RKO (cell line): ENCODE measurements at regions not wholly inside any gene's neighbourhood (a gene's known extent, or its start where the extent isn't known, plus 50 kb on each side); places are given as distances from the start of the nearest gene placed in this dataset.
"Not testable (repeated sequence)": the region's sequence is repeated elsewhere in the genome, so short reads cannot be mapped to it uniquely, and the experiment has no call there.

Experiments
- DNase-seq: peaks from one replicate; pipeline ENCODE4 v3.0.0-alpha.2; 2016; ENCODE audit warnings: low spot score

DNA sequence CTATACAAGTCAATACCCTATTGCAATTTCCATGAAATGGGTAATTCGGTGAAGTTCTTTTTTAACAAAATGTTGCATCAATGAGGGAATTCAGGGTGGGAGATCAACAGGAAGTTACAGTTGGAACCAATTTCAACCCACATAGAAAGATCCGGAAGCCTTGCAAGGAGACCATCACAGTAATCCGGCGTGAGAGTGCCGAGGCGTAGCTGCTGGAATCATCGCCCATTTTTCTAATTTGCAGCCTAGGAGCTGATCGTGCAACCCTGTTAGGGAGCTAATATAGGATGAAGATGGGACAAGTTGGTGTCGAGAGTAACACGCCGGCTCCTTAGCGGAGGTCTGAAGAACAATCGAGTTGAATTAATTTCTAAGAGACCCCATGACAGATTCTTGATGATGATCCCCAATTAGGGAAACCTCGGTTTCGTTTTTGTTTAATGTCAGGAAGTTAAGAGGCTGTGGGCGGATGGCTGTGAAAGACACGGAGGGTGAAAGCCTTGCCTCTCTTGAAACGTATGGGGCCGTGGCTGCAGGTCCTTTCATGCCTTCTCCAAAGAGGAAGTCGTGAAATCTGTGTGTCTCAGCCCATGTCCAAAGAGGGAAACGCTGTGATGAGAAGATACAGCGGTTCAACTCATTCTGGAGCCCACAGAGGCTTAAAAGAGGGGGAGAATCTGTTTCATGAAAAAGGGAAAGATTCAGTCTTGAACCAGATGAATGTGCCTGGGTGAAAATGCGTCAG is 51.2 kb upstream of the CARD11 start:
- DNase-seq: no peak

DNA sequence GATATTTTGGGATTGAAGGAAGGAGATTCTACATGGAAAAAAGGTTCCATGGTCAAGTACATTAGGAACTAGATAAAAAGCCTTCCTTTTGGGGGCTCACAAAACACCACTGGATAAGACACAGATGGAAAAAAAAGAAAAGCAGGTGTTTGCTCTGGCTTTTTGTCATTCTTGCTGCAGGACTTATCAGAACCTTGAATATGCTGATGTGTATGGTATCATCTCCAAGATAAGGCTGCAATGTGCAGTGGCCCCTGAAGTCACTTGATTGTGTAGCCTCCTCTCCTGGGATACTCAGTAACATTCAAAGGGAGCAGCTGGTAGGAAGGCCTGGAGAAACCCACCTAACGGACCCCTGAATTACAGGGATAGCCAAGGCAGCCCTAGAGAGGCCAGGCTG is 54.1 kb upstream of the CARD11 start:
- no peak for DNase-seq

DNA sequence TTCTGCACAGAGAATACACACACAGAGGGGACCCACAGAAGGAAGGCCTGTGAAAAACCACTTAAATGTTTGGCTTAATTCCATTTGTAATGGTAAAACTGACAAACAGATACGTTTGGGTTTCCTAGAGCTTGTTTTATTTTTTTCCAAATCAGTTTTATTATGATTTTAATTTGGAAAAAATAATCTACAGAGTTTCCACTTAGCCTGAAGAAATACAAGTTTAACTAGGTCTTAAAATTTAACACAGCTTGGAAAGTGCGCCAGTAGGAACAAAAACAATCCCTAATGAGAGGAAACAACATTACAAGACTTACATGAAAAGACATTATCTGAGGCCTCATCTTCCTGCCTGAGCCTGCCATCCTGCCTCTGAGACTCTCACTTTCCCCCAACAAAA is 58.5 kb upstream of the CARD11 start:
- no peak for DNase-seq

DNA sequence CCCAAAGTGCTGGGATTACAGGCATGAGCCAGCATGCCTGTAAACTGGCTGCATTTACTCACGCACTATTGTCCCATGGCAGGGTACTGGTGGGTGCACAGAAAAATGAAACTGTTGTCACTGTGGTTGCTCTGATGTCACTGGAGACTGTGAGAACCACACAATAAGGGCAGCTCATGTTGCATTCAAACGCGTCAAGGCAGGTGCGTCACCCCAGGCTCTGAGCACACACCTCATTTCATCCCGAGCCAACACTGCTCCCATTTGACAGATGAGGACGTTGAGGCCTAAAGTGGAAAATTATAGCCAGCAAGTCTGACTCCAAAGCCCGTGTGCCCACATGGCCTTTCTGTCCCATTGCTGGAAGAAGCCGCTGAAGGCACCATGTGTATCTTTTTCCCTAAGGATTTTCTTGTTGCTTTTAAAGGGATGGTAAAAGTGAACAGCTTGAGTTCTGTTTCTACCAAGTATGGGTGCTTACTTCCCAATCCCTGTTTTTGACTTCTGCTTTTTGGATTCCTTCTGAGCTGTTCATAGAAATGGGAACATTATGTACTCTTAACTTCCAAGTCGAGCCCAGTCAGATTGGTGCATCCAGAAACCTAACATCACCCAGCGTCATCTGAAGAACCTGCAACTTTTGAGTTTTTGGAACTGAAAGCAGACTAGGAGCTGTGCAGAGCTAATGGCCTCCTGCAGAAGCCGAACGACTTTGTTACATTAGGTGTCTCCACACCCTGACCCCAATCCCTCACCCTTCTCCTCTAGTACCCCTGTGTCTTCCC is 60.1 kb upstream of the CARD11 start:
- no peak for DNase-seq

DNA sequence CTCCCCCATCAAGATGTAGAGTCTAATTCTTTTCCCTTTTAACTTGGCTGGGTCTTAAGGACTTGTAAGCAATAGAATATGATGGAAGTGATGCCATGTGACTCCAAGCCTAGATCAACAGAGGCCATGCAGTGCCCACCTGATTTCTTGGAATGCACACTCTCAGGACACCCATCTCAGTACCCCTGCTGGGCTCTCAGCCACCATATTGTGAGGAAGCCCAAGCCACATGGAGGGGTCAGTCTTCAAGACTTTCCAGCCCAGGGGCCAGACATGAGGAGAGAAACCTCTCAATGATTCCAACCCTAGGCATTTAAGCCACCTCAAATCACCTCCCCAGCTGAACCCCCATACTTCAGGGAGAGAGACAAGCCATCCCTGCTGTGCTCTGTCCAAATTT is 62.2 kb upstream of the CARD11 start:
- no peak for DNase-seq

DNA sequence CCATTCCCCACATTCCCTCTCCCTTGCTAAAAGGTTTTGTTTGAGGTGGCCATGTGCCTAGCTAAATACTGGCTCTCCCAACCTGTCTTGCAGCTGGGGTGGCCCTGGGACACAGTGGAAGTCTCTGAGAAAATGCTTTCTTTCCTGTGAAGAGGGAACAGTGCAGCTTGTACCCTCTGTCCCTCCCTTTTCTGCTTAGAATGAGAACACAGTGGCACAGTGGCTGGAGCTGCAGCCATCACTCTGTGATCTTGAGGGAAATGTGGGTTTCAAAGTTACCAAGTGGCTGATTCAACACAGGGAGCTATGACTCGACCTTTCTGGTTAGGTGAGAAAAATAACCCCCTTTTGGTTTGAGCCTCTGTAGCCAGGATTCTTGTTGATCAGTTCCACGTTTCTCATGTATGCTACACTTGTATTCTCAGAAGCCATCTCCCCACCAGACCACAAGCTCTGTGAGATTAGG is 62.7 kb upstream of the CARD11 start:
- no peak for DNase-seq

DNA sequence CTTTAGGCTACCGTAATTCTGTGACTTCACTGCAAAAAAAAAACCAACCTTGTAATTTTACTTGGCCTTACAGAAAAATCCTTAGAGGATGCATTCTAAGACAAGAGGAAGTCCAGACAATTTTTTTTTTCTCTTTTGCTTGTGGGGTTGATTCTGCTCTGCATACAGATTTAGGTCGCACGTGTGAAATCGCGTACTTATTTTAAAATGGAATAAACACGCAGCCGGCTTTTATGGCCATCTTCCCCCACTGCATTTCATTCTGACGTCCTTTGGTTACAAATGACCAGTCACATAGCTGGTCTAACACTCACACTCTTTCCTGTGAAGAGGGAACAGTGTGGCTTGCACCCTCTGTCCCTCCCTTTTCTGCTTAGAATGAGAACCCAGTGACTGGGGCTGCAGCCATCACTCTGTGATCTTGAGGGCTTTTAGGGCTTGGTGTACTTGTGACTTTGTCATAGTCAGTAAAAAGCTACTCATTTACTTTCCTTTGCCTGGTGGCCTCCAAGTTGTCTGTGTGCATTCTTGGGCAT is 63.6 kb upstream of the CARD11 start:
- DNase-seq: no peak

DNA sequence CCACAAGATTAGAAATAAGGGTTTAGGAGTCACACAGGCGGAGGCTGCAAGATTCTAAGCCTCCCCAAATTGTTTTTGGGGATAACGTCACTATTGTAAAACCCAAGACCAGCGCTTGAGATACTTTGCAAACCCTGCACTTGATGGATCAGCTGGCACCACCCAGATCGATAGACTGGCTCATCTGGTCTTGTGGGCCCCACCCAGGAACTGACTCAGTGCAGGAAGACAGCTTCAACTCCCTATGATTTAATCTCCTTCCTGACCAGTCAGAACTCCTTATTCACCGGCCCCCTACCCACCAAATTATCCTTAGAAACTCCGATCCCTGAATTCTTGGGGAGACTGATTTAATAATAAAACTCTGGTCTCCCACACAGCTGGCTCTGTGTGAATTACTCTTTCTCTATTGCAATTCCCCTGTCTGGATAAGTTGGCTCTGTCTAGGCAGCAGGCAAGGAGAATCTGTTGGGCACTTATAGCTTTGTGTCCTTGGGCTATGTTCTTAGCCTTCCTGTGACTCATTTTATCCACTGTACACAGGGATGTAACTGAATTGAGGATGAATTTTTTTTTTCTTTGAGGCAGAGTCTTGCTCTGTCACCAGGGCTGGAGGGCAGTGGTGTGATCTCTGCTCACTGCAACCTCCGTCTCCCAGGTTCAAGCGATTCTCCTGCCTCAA is 64.4 kb upstream of the CARD11 start:
- no peak for DNase-seq

DNA sequence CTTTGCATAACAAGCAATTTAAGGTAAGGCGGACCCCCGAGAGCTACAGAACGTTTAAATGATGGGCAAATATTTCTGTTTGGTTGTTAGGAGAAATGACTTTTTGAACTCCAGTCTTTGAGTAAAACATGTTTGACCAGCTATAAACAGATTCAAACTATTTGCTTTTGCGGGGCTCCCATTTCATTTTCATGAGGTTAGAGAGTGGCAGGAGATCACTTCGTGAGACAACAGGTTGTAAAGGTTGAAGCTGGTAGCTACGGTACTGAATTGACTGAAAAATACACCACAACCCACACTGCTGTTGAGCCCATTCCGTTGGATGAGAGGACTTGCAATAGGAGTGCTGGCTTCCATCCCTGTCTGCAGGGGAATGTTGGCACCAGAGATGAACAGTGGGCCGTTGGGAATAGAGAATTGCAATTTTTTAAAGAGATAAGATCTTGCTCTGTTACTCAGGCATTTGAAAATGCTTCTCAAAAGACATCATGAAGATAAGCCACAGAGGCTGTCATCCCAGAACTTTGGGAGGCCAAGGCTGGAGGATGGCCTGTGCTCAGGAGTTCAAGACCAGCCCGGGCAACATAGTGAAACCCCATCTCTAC is 65.7 kb upstream of the CARD11 start:
- DNase-seq: no peak

DNA sequence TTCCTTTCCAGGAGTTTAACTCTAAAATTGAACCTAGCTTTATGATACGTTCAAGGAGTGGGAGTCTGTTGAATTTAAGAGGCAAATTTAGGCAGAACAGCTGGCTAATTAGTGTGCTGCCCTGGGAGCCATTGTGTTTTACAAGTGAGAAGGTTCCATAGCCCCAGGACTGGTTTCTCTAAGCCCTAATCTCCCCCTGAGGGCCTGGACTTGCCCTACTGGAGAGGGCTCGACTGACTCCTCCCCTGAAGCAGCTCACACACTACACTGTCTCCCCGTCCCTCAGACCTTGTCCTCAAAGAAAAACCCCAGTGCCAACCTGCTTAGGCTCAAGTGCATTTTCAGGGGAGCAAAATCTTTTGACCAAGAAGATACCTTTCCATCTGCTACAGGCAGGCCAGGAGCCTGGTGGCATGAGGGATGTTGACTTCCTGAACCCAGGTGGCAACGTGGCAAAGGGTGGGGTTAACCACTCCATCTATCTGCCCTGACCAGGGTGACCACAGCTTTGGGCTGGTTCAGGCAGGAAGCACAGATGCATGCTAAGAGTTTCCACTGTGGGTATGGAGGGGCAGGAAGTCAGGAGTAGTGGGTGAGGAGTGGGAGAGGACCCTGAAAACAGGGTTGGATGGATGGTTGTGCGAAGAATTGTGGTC is 68.9 kb upstream of the CARD11 start:
- DNase-seq: no peak

DNA sequence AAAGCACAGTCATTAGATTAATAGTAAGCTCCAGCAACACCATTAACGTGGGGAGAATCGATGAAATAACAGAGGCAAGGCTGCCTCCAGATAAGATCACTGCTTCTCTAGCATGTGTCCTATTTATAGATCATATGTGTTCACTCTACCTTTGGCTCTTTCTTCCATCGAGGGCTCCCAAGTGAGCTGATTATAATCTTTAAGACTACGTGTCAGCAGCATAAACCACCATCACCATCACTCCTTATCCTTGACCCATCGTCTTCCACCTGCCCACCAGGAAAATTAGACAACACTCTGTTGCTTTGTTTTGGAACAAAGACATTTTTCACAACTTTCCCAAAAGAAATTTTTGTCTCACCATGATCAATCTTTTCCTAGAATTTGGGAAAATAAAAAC is 71.2 kb upstream of the CARD11 start:
- DNase-seq: no peak

DNA sequence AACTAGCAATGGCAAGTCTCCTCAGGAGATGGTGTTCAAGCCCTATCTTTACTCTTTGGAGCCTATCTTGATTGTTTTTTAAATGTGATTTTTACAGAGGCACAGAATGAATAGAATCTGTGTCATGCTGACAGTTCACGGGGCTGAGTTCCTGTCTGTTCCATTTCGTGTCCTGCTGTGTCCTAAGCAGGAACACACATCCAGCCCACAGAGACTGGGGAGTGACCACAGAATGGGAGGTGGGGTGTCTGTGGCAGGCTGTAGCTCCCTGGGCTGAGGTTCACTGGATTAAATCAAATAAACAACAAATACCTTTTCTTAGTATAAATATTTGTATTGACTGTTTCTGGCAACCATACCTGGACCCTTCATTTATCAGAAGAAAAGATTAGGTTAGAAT is 73.4 kb upstream of the CARD11 start:
- no peak for DNase-seq

DNA sequence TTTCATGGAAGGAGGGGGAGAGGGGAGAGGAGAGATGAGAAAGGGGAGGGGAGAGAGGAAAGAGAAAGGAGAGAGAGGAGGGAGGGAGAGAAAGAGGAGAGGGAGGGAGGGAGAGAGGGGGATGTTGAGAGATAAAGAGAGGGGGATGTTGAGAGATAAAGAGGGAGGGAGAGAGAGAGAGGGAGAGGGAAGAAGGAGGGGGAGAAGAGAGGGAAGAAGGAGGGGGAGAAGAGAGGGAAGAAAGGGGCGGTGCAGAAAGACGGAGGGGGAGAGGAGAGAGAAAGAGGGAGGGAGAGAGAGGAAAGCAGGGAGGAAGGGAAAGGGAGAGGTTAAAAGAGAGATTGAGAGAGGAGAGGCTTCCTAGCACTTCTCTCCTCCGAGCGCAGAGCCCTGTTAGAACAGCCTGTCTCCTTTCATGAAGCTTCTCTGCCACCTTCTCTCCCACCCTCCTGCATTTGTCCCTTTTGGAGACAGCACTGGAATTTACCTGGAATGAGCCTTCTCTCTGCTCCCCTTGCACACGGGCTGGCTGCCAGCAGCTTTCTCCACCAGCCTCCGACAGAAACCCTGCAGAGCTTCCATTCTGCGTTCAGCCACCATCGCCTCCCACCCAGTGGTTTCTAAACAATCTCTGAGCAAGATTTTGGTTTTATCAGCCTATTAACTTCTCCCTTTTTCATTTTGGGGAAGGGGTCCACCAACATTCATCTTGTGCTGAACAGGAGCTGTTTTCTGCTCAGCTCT is 74.0 kb upstream of the CARD11 start:
- no peak for DNase-seq

DNA sequence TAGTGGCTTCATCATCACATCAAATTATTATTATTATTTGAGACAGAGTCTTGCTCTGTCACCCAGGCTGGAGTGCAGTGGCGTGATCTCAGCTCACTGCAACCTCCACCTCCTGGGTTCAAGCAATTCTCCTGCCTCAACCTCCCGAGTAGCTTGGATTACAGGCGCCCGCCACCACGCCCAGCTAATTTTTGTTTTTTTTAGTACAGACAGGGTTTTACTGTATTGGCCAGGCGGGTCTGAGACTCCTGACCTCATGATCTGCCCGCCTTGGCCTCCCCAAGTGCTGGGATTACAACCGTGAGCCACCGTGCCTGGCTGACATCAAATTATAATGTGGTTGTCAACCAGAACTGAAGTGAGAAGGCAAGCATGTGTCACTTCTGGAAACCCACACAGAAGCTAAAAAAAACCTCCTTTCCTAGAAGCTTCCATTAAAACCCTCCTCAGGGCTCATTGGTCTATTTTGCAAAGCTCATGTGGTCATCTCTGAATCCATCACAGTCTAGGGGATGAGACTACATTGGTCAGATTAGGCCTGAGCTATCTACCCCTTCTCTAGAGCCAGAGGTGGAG is 75.8 kb upstream of the CARD11 start:
- DNase-seq: not testable (repeated sequence)

DNA sequence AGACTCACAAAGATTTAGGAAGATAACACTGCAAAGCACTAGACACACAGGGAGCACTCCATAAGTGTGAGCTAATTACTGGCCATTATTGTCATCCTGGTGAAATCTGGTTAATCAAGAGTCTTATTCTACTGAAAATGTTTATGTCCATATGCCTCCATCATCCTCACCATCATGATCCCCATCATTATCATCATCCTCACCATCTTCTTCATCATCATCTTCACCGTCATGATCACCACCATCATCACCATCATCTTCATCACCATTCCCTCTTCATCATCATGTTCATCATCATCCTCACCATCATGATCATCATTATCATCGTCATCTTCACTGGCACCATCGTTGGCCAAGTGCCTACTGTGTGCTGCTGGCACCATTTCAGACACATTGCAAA is 76.3 kb upstream of the CARD11 start:
- DNase-seq: no peak

DNA sequence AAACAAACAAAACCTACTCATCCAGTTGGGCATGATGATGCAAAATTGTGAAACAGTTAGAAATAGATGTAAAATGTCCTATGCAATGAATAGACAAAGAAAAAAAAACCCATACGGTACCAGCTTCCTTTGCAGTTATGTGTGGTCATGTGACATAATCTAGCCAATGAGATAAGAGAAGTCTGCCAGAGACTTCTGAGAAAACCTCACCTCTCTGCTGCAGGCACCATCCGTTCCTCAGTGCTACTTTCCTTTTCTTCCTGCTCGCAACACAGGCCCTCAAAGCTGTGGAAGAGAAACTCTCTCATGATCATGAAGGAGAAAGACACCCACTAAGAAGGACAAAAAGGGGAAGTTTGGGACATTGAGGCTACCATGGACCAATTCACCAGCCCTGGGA is 76.8 kb upstream of the CARD11 start:
- no peak for DNase-seq

DNA sequence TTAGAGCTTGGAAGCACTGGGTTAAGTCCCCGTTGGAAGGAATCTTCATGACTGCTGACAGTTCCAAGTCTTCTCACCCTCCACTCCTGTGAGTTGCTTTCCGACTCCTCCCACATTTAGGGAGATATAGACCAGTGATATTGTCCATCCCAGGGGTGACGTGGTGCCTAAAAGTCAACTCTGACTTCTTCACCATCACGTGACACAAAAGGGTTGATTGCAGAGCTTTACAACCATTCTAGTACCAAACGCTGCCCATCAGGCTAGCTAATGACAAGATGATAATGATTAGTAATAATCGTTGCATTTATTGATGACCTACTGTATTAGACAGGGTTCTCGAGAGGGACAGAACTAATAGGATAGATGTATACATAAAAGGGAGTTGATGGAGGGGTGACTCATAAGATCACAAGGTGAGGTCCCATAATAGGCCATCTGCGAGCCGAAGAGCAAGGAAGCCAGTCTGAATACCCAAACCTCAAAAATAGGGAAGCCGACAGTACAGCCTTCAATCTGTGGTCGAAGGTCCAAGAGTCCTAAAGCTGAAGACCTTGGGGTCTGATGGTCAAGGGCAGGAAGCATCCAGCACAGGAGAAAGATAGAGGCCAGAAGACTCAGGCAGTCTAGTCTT is 85.3 kb upstream of the CARD11 start:
- no peak for DNase-seq

DNA sequence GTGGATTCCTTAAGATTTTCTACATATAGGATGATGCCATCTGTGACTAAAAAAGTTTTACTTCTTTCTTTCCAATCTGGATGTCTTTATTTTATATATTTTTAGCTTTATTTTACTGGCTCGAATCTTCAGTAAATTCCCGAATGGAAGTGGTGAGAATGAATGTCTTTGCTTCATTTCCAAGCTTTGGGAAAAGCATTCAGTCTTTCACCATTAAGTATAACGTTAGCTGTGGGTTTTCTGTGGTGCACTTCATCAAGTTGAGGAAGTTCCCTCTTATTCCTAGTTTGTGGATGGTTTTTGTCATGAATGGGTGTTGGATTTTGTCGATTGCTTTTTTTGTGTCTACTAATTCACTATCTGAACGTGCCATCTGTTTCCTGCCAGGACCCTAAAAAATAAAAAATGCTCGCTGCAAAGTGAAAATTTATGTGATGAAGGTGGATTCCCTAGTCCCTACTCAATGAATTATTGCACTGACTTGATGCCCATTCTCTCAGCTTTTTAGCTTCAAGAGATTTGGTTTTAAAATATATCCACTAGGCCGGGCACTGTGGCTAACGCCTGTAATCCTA is 90.2 kb upstream of the CARD11 start:
- no peak for DNase-seq

DNA sequence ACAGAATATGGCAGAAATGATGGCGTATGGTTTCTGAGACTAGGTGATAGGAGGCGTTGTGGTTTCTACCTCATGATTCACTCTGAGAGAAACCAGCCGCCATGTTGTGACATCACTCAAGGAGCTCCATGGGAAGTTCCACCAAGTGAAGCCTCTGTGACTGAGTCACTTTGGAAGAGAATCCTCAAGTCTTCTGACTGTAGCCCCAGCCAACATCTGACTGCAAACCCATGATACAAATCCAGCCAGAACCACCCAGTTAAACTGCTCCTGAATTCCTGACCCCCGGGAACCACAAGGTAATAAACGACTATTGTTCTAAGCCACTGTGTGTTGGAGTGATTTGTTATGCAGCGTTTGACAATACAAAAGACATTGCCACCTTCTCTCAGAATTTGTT is 91.1 kb upstream of the CARD11 start:
- DNase-seq: no peak

DNA sequence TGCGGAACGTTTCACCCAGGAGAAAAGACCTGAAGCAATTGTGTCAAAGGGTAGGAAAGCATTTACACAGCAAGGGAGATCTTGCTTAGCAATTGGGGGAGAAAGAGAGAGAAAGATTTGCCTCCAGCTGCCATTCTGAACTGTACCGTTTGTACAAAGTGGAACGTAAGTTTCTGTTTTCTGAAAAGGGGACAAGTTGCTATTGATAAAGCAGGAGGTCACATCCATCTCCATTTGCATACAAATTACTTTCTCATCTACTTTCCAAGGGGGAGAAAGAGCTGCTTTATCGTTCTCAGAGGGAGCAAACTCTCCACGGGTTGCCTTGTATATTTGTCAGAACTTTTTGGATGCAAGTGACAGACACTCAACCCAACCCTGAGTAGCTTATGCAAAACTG is 92.0 kb upstream of the CARD11 start:
- DNase-seq: no peak
